ENCODE measurements at regions not wholly inside any gene's neighbourhood (a gene's known extent, or its start where the extent isn't known, plus 50 kb on each side); places are given as distances from the start of the nearest gene placed in this dataset.
"Not testable (repeated sequence)": the region's sequence is repeated elsewhere in the genome, so short reads cannot be mapped to it uniquely, and the experiment has no call there.

DNA sequence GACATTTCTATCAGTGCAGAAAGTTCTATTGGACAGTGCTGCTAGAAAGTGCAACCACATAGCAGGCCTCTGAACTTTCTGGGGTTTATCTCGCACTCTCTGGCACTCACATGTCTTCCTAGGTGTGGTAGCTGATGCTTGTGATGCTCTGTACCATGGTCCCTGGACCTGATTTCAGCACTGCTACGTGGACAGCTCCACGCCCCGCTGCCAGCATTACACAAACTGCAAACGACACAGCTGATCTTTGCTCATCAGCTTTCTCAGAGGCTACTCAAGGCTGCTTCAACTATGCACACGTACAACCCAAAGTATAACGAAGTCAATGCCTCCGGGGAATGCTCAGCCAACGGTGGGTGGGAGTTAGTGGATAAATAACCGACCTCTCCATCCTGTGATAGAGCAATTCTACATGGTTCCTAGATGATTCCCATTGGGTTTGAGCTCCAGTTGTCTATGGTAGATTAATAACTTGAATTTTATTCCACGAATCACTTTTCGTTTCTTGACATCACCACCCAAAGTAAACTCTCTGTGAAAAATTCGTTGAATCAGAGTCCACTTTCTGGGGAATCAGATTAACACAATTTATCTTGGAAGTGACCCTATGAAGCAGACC lies 302.5 kb downstream of the ACTR3B start:
- TF ChIP-seq CTCF (IDR thresholded peaks at IDR 0.05; ENCODE audit: borderline replicate concordance): no peak
- Histone ChIP-seq H3K4me1 (no peaks in the 10 kb centered on the region), H3K27ac (replicated peaks) (no peak overlapping the region), H3K36me3 (no peaks in the 10 kb centered on the region), H3K9me3 (replicated peaks) (no peaks in the 10 kb centered on the region), H3K4me3 (no peak overlapping the region), H3K27me3 (ENCODE audit: low read depth) (peaks cover 18% of the 10 kb centered on the region)
- intact Hi-C loops (cut with micrococcal nuclease): no loop called here
- DNase-seq: no peak

DNA sequence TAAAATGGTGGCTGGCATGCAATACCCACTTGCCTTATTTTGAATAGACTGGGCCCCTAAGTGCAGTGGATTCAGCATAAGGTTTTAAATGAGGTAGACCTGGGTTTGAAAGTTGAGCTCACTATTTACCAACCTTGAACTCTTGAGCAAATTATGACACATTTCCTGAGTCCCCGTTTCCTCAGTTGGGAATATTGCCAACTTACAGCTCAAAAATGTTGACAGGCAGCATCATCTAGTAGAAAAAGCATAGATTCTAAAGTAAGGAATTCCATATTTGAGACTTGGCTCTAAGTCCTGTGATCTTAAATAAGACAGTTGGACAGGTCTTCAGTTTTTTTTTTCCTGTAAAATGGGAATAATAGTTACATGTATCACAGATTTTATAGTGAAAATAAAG lies 305.5 kb downstream of the ACTR3B start:
- Histone ChIP-seq H3K27me3 (ENCODE audit: low read depth) (peaks cover 13% of the 10 kb centered on the region), H3K27ac (replicated peaks) (no peak overlapping the region), H3K9me3 (replicated peaks) (no peaks in the 10 kb centered on the region), H3K4me1 (no peaks in the 10 kb centered on the region), H3K36me3 (no peaks in the 10 kb centered on the region), H3K4me3 (no peak overlapping the region)
- intact Hi-C loops (cut with micrococcal nuclease): no loop called here
- no peak for TF ChIP-seq CTCF (IDR thresholded peaks at IDR 0.05; ENCODE audit: borderline replicate concordance)
- DNase-seq: no peak

DNA sequence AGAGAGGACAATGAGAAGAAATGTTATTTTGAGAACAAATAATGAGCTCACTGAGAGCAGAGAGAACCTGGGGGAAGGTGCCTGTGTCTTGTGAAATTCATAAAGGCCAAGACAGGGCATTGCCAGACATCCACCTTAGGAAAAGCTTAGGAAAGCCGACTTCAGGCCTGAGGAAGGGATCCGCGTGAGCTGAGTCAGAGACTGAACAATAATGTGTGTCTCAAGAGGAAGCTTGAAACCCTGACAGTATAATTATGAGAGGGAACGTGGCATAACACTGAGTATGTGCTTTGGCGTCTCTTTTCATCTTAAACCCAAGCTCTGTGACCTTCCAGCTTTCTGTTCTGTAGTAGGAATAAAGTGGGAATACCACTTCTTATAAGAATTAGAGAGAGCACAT lies 307.2 kb downstream of the ACTR3B start:
- Histone ChIP-seq H3K4me1 (no peaks in the 10 kb centered on the region), H3K4me3 (no peak overlapping the region), H3K9me3 (replicated peaks) (no peaks in the 10 kb centered on the region), H3K36me3 (no peaks in the 10 kb centered on the region), H3K27me3 (ENCODE audit: low read depth) (peaks cover 13% of the 10 kb centered on the region), H3K27ac (replicated peaks) (no peak overlapping the region)
- no peak for DNase-seq
- intact Hi-C loops (cut with micrococcal nuclease): no loop called here
- no peak for TF ChIP-seq CTCF (IDR thresholded peaks at IDR 0.05; ENCODE audit: borderline replicate concordance)

GRCh38 chr7:153070141-153070540 lies 310.6 kb downstream of the ACTR3B start:
- intact Hi-C loops (cut with micrococcal nuclease): no loop called here

DNA sequence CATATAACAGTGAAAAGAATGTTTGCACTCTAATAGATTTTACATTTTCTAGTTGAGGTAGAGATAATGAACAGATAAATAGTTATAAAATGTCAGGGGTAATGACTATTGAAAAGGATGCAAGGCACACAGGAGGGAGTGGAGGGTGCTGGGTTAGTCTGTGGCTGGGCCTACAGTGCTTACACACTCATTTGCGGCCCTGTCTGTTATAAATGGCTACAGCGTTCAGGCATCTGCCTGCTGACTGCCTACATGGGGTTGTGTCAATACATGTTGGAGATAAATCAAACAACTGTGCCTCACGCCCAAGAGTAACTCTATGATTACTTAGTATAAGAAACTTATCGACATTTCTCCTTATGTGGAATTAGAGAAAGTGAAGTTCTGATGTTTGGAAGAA lies 313.3 kb downstream of the ACTR3B start:
- intact Hi-C loops (cut with micrococcal nuclease): no loop called here

More at GRCh38 chr7:153070141-153070540, 310.6 kb downstream of the ACTR3B start:
- DNase-seq: no peak
- Histone ChIP-seq H3K4me1 (no peaks in the 10 kb centered on the region), H3K9me3 (replicated peaks) (no peaks in the 10 kb centered on the region), H3K4me3 (no peak overlapping the region), H3K27ac (replicated peaks) (no peak overlapping the region), H3K36me3 (no peaks in the 10 kb centered on the region), H3K27me3 (ENCODE audit: low read depth) (peaks cover 13% of the 10 kb centered on the region)
- no peak for TF ChIP-seq CTCF (IDR thresholded peaks at IDR 0.05; ENCODE audit: borderline replicate concordance)

GRCh38 chr7:153076289-153076688 lies 316.7 kb downstream of the ACTR3B start:
- intact Hi-C loops (cut with micrococcal nuclease); H3K4me3 ChIP-seq; H3K36me3 ChIP-seq; H3K4me1 ChIP-seq; DNase-seq; H3K9me3 ChIP-seq (replicated peaks); H3K27me3 ChIP-seq (ENCODE audit: low read depth); H3K27ac ChIP-seq (replicated peaks): not testable (repeated sequence)

More for the DNA sequence above, 313.3 kb downstream of the ACTR3B start:
- Histone ChIP-seq H3K27ac (replicated peaks) (no peak overlapping the region), H3K27me3 (ENCODE audit: low read depth) (no peaks in the 10 kb centered on the region), H3K4me3 (no peak overlapping the region), H3K36me3 (no peaks in the 10 kb centered on the region), H3K9me3 (replicated peaks) (no peaks in the 10 kb centered on the region), H3K4me1 (no peaks in the 10 kb centered on the region)
- DNase-seq: no peak
- TF ChIP-seq CTCF (IDR thresholded peaks at IDR 0.05; ENCODE audit: borderline replicate concordance): no peak
